Endodermal cell (in vitro differentiated cells): ENCODE measurements at regions not wholly inside any gene's neighbourhood (a gene's known extent, or its start where the extent isn't known, plus 50 kb on each side); places are given as distances from the start of the nearest gene placed in this dataset.

ENCODE experiments used
- DNase-seq: peaks from one replicate; pipeline ENCODE4 v3.0.0-alpha.2; 2017
- H3K27ac ChIP-seq: 2 replicates; pipeline ENCODE4 v1.5.1; 2013; ENCODE audit warnings: mild to moderate bottlenecking, low read depth, low read length, moderate library complexity
- H3K27me3 ChIP-seq: 2 replicates; pipeline ENCODE4 v1.6.1; 2013; ENCODE audit warnings: mild to moderate bottlenecking, low read length, moderate library complexity; ENCODE audit not compliant: insufficient read depth, control insufficient read depth, poor library complexity, severe bottlenecking
- H3K36me3 ChIP-seq: 2 replicates; pipeline ENCODE4 v1.7.0; 2013; ENCODE audit warnings: mild to moderate bottlenecking, low read length, moderate library complexity; ENCODE audit not compliant: control insufficient read depth, insufficient read depth
- H3K4me1 ChIP-seq: one replicate; pipeline ENCODE4 v1.7.0; 2013; ENCODE audit warnings: low read length; ENCODE audit not compliant: control insufficient read depth, insufficient read depth
- H3K4me3 ChIP-seq: 2 replicates; pipeline ENCODE4 v1.5.1; 2013; ENCODE audit warnings: mild to moderate bottlenecking, low read length, moderate library complexity
- H3K9ac ChIP-seq: 2 replicates; pipeline ENCODE4 v1.6.1; 2013; ENCODE audit warnings: mild to moderate bottlenecking, low read length, moderate library complexity; ENCODE audit not compliant: poor library complexity, severe bottlenecking; ENCODE audit errors: extremely low read depth
- H3K9me3 ChIP-seq: 2 replicates; pipeline ENCODE4 v1.6.1; 2013; ENCODE audit warnings: mild to moderate bottlenecking, low read length, moderate library complexity; ENCODE audit not compliant: control insufficient read depth
- H3K27ac Mint-ChIP-seq: 2 replicates; pipeline ENCODE4 v1.8.0; 2020; ENCODE audit warnings: mixed read lengths
- H3K27me3 Mint-ChIP-seq: 2 replicates; pipeline ENCODE4 v1.8.0; 2021; ENCODE audit warnings: mild to moderate bottlenecking, mixed read lengths; ENCODE audit not compliant: insufficient read depth
- H3K36me3 Mint-ChIP-seq: 2 replicates; pipeline ENCODE4 v1.8.0; 2020; ENCODE audit warnings: low read depth, mixed read lengths
- H3K4me1 Mint-ChIP-seq: 2 replicates; pipeline ENCODE4 v1.8.0; 2020; ENCODE audit warnings: mixed read lengths
- H3K4me3 Mint-ChIP-seq: 2 replicates; pipeline ENCODE4 v1.8.0; 2020; ENCODE audit warnings: mild to moderate bottlenecking, moderate library complexity, mixed read lengths
- H3K9me3 Mint-ChIP-seq: 2 replicates; pipeline ENCODE4 v1.8.0; 2020; ENCODE audit warnings: mild to moderate bottlenecking, mixed read lengths
- CTCF ChIP-seq: fragments of 200-600 bp; sonication (generic); conservative IDR thresholded peaks from 2 replicates; pipeline ENCODE4 v1.5.0; 2021; ENCODE audit warnings: antibody characterized with exemption, mild to moderate bottlenecking
- WGBS, 2 experiments: methylation state at CpG; one replicate each; pipeline versions ENCODE4 v1.1.5 to v1.1.7; 2013; ENCODE audit warnings: missing lambda C conversion rate in 2 of 2, mixed read lengths in 1 of 2; ENCODE audit not compliant: insufficient coverage in 1 of 2, insufficient read length in 1 of 2; 5-methylcytosine and 5-hydroxymethylcytosine counted together

DNA sequence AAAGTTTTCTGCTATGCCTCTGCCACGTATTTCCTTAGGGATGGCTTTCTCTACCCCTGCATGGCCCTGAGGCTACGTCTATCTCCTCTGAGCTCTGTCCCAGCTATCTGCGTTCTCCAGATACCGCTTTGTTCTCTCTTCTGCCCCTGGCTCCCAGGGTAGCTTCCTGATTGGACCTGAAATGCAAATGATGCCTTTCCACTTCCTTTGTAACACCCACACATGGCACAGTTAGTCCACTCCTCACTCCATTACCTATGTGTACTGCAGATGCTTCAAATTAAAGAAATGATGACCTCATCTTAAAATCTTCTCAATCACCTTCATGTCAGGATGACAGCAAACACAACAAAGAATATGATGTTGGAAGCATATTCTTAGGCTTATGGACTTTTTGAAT, 138.6 kb upstream of the POGK start:
- 89 to 91% methylated on average over 4 of the region's 4 CpGs for WGBS, 2 experiments
- Histone ChIP-seq H3K27ac (no peak overlapping the region), H3K9ac (no peak overlapping the region), H3K27me3 (no peaks in the 10 kb centered on the region), H3K4me3 (no peak overlapping the region), H3K36me3 (no peaks in the 10 kb centered on the region), H3K4me1 (peaks cover 4% of the 10 kb centered on the region), H3K9me3 (no peaks in the 10 kb centered on the region)
- TF ChIP-seq CTCF: no peak
- H3K4me3 Mint-ChIP-seq: no peak overlapping the region
- H3K27ac Mint-ChIP-seq: no peak overlapping the region
- H3K4me1 Mint-ChIP-seq: peaks cover 23% of the 10 kb centered on the region
- no peaks in the 10 kb centered on the region for H3K36me3 Mint-ChIP-seq
- H3K27me3 Mint-ChIP-seq: no peaks in the 10 kb centered on the region
- peaks cover 2% of the 10 kb centered on the region for H3K9me3 Mint-ChIP-seq
- no peak for DNase-seq

- no peak for DNase-seq
- Mint-ChIP-seq H3K36me3 (no peaks in the 10 kb centered on the region), H3K4me1 (peaks cover 20% of the 10 kb centered on the region), H3K27me3 (no peaks in the 10 kb centered on the region), H3K27ac (no peak overlapping the region), H3K9me3 (no peaks in the 10 kb centered on the region), H3K4me3 (no peak overlapping the region)
- no peak for TF ChIP-seq CTCF
- H3K9ac ChIP-seq: no peak overlapping the region
- no peak overlapping the region for H3K4me3 ChIP-seq
- peaks cover 4% of the 10 kb centered on the region for H3K4me1 ChIP-seq
- H3K27ac ChIP-seq: no peak overlapping the region
- no peaks in the 10 kb centered on the region for H3K36me3 ChIP-seq
- no peaks in the 10 kb centered on the region for H3K27me3 ChIP-seq
- 91% methylated on average over 1 of the region's 1 CpG; no CpG with 5 or more reads in 1 of the 2 experiments for WGBS, 2 experiments
- H3K9me3 ChIP-seq: peaks cover 4% of the 10 kb centered on the region
Observed at GRCh38 chr1:166701603-166702100, 137.6 kb upstream of the POGK start.

- TF ChIP-seq CTCF: no peak
- H3K9me3 Mint-ChIP-seq: no peaks in the 10 kb centered on the region
- H3K4me3 ChIP-seq: peak overlapping the region; percentile 36
- no peak overlapping the region for H3K4me3 Mint-ChIP-seq
- no peaks in the 10 kb centered on the region for H3K36me3 ChIP-seq
- no peaks in the 10 kb centered on the region for H3K36me3 Mint-ChIP-seq
- no peaks in the 10 kb centered on the region for H3K27me3 Mint-ChIP-seq
- H3K4me1 ChIP-seq: peaks cover 4% of the 10 kb centered on the region
- H3K27ac Mint-ChIP-seq: no peak overlapping the region
- H3K27me3 ChIP-seq: no peaks in the 10 kb centered on the region
- 90 to 93% methylated on average over 2 of the region's 2 CpGs for WGBS, 2 experiments
- no peak overlapping the region for H3K9ac ChIP-seq
- H3K27ac ChIP-seq: no peak overlapping the region
- peaks cover 5% of the 10 kb centered on the region for H3K9me3 ChIP-seq
- no peak for DNase-seq
- H3K4me1 Mint-ChIP-seq: peaks cover 20% of the 10 kb centered on the region
Observed at GRCh38 chr1:166703141-166703540, 136.1 kb upstream of the POGK start.
